AG10803 (cell line): ENCODE measurements at regions not wholly inside any gene's neighbourhood (a gene's known extent, or its start where the extent isn't known, plus 50 kb on each side); places are given as distances from the start of the nearest gene placed in this dataset.

Source experiments
- DNase-seq: peaks from one replicate; pipeline ENCODE4 v3.0.0; 2010; ENCODE audit warnings: low read depth
- H3K4me3 ChIP-seq: 2 replicates; pipeline ENCODE4 v1.5.1; 2011; ENCODE audit warnings: mild to moderate bottlenecking, low read length, control low read depth
- CTCF ChIP-seq: conservative IDR thresholded peaks from 2 replicates; pipeline ENCODE4 v1.5.1; 2011; ENCODE audit warnings: mild to moderate bottlenecking, low read length, control low read depth, inconsistent platforms

DNA sequence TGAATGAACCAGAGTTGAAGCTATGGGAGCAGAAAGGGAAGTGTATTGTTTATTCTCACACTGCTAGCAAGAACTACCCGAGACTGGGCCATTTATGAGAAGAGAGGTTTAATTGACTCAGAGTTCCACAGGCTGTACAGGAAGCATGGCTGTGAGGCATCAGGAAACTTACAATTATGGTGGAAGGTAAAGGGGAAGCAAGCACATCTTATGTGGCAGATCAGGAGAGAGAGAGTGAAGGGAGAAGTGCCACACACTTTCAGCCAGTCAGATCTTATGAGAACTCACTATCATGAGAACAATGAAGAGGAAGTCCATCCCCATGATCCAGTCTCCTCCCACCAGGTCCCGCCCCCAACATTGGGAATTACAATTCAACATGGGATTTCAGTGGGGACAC lies 383.2 kb upstream of the SLC14A2 start:
- H3K4me3 ChIP-seq = no peak overlapping the region
- no peak for TF ChIP-seq CTCF
- no peak for DNase-seq

- TF ChIP-seq CTCF = no peak
- H3K4me3 ChIP-seq = no peak overlapping the region
- DNase-seq = no peak
These were observed 378.6 kb upstream of the SLC14A2 start for GRCh38 chr18:45236676-45237075.

DNA sequence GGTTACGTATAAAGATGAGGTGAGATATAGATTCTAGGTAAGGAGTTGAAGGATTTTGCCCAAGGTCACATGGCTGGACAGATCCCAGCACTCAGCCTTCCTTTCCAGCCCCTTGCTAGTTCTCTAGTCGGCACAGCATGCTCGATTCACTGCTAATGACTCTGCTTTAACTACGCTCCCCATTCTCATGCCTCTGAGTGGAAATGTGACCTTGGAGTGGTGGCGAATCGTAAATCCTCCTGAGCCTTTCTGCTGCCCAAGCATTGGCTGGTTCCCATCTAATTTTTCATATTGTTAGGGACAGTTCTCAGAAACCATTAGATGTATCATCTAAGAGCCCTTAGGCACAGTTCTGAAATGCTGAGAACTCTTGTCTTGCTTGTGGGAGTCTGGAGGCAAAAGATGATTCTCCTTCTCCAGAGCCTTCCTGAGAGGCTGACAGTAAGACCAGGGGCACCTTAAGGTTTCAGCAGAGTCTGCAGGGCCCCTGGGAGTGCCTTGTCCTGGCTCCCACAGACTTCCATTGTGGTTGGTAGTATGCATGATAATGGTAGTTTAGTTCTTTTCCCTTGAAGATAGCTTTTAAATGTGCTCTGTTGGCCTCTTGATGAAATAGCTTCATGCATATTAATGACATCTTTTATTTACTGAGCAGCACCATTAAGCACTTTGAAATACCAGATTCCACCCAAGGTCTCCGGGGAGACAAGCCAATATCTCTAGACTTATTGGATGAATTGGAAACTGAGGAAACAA lies 377.8 kb upstream of the SLC14A2 start:
- no peak for TF ChIP-seq CTCF
- no peak overlapping the region for H3K4me3 ChIP-seq
- no peak for DNase-seq

DNA sequence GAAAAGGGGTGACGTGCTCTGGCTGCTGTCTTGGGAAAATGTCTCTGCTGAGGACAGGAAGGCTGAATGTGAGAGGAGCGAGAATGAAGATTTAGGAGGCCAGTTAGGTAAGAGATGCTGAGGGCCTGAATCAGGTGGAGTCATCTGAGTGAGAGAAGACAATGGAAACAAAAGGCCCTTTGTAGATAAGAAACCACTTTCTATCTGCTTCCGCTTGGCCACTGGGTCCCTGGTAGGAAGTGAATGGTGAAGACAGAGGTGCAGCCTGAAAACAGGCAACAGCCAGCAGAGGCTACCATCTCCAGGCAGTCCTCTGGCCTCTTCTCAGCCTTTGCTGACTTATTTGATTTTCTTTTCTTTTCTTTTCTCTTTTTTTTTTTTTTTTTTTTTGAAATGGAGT lies 374.0 kb upstream of the SLC14A2 start:
- H3K4me3 ChIP-seq = no peak overlapping the region
- TF ChIP-seq CTCF = no peak
- no peak for DNase-seq

GRCh38 chr18:45241982-45242565 lies 373.2 kb upstream of the SLC14A2 start:
- H3K4me3 ChIP-seq = no peak overlapping the region
- no peak for TF ChIP-seq CTCF
- DNase-seq = no peak

DNA sequence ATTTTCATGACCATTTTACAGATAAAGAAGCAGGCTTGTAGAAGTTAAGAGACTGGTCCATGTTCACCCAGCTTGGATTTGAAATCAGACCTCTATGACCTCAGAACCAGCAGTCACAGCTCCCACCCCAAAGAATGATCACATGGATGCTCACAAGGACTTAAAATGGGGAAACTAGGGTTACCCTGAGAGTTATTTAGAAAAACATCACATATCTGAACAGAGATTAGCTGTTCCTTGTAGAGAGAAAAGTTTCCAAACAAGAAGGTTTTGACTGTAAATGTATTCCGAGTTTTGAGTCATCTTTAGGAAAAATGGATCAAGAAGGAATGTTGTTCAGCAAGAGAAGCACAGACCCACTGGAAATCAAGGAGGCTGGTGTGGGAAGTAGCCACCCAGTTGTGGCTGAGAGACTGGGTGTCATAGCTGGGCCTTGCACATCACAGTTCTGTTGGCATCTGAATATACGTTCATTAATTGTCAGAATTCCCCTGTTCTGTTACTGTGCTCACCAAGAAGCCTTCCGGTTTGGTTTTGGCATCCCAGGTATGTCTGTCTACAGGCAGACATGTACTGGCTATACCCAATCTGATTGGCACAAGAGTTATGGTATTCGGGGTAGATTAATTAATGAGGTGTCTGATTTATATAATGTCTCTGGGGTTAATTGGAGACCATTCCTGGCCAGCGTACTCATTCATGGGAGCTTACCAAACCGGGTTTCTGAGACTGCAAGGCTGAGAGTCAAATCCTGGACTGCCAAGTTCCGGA lies 371.8 kb upstream of the SLC14A2 start:
- no peak for TF ChIP-seq CTCF
- DNase-seq = peak; percentile 48
- no peak overlapping the region for H3K4me3 ChIP-seq
